ENCODE measurements at regions not wholly inside any gene's neighbourhood (a gene's known extent, or its start where the extent isn't known, plus 50 kb on each side); places are given as distances from the start of the nearest gene placed in this dataset.

GRCh38 chr11:116460156-116460920 is 312.4 kb downstream of the BUD13 start:
- no peak overlapping the region for H3K27ac ChIP-seq
- no peak for TF ChIP-seq CTCF (IDR thresholded peaks at IDR 0.05)
- TF ChIP-seq ZFX (IDR thresholded peaks at IDR 0.05; ENCODE audit: borderline replicate concordance) = no peak

GRCh38 chr11:116459185-116460045 is 313.4 kb downstream of the BUD13 start:
- no peak for TF ChIP-seq CTCF (IDR thresholded peaks at IDR 0.05)
- no peak for TF ChIP-seq ZFX (IDR thresholded peaks at IDR 0.05; ENCODE audit: borderline replicate concordance)
- no peak overlapping the region for H3K27ac ChIP-seq

- TF ChIP-seq ZFX (IDR thresholded peaks at IDR 0.05; ENCODE audit: borderline replicate concordance) = no peak
- no peak for TF ChIP-seq CTCF (IDR thresholded peaks at IDR 0.05)
- H3K27ac ChIP-seq = no peak overlapping the region
These were observed 314.2 kb downstream of the BUD13 start for GRCh38 chr11:116458546-116458945.

- H3K27ac ChIP-seq = no peak overlapping the region
- no peak for TF ChIP-seq ZFX (IDR thresholded peaks at IDR 0.05; ENCODE audit: borderline replicate concordance)
- TF ChIP-seq CTCF (IDR thresholded peaks at IDR 0.05) = no peak
These were observed 315.3 kb downstream of the BUD13 start for GRCh38 chr11:116457336-116458007.

- H3K27ac ChIP-seq = no peak overlapping the region
- TF ChIP-seq ZFX (IDR thresholded peaks at IDR 0.05; ENCODE audit: borderline replicate concordance) (no peak), CTCF (IDR thresholded peaks at IDR 0.05) (no peak)
These were observed 317.8 kb downstream of the BUD13 start for GRCh38 chr11:116454951-116455350.

- TF ChIP-seq ZFX (IDR thresholded peaks at IDR 0.05; ENCODE audit: borderline replicate concordance) (no peak), CTCF (IDR thresholded peaks at IDR 0.05) (peak; percentile 79)
- H3K27ac ChIP-seq = no peak overlapping the region
These were observed 318.7 kb downstream of the BUD13 start for GRCh38 chr11:116454020-116454645.

All from 22Rv1 (cell line).